DND-41 (cell line): ENCODE measurements at regions not wholly inside any gene's neighbourhood (a gene's known extent, or its start where the extent isn't known, plus 50 kb on each side); places are given as distances from the start of the nearest gene placed in this dataset.

ENCODE experiments used
- ATAC-seq: fragments of 200-7000 bp; cut with Tn5 transposase; 3 replicates; pipeline ENCODE4 v1.9.1; 2021; ENCODE audit warnings: low read depth; ENCODE audit not compliant: insufficient read depth
- DNase-seq: peaks from one replicate; pipeline ENCODE4 v3.0.0-alpha.2; 2020
- H2AFZ ChIP-seq: 2 replicates; pipeline ENCODE4 v1.6.0; 2012; ENCODE audit warnings: low read depth, low read length
- H3K27ac ChIP-seq: 2 replicates; pipeline ENCODE4 v1.5.1; 2012; ENCODE audit warnings: low read length, inconsistent platforms
- H3K27me3 ChIP-seq: fragments of 200-600 bp; sonication (generic); 2 replicates; pipeline ENCODE4 v1.6.0; 2012; ENCODE audit warnings: low read length, mild to moderate bottlenecking, inconsistent platforms; ENCODE audit not compliant: insufficient read depth, poor library complexity
- H3K36me3 ChIP-seq: 2 replicates; pipeline ENCODE4 v1.5.1; 2012; ENCODE audit warnings: low read length, inconsistent platforms; ENCODE audit not compliant: insufficient read depth
- H3K4me1 ChIP-seq: 2 replicates; pipeline ENCODE4 v1.5.1; 2012; ENCODE audit warnings: mild to moderate bottlenecking, low read length; ENCODE audit not compliant: insufficient read depth
- H3K4me2 ChIP-seq: 2 replicates; pipeline ENCODE4 v1.6.0; 2012; ENCODE audit warnings: mild to moderate bottlenecking, moderate library complexity, low read length, inconsistent platforms; ENCODE audit not compliant: insufficient read depth
- H3K4me3 ChIP-seq, 2 experiments: fragments of 200-600 bp in 1 of 2; shearing (Covaris generic) in 1 of 2; 2 replicates each; pipeline ENCODE4 v1.5.1; 2012 to 2016; ENCODE audit warnings: inconsistent platforms in 2 of 2, low read length in 2 of 2, mild to moderate bottlenecking in 2 of 2, low read depth in 1 of 2, moderate library complexity in 1 of 2
- H3K79me2 ChIP-seq: 2 replicates; pipeline ENCODE4 v1.6.0; 2012; ENCODE audit warnings: low read length, inconsistent platforms; ENCODE audit not compliant: insufficient read depth
- H3K9ac ChIP-seq: 2 replicates; pipeline ENCODE4 v1.6.0; 2012; ENCODE audit warnings: low read depth, mild to moderate bottlenecking, inconsistent platforms, low read length, moderate library complexity
- H3K9me3 ChIP-seq: 2 replicates; pipeline ENCODE4 v1.5.1; 2012; ENCODE audit warnings: low read length, moderate library complexity, mild to moderate bottlenecking, inconsistent platforms; ENCODE audit not compliant: insufficient read depth, severe bottlenecking
- H4K20me1 ChIP-seq: 2 replicates; pipeline ENCODE4 v1.6.0; 2012; ENCODE audit warnings: low read length; ENCODE audit not compliant: insufficient read depth
- CTCF ChIP-seq: IDR thresholded peaks from 2 replicates; pipeline ENCODE4 v1.5.1; 2012; ENCODE audit warnings: borderline replicate concordance, low read length, moderate library complexity, mild to moderate bottlenecking; ENCODE audit not compliant: poor library complexity, severe bottlenecking; ENCODE audit errors: extremely low read depth
- EZH2 ChIP-seq: IDR thresholded peaks from 3 replicates; pipeline ENCODE4 v1.6.1; 2012; ENCODE audit warnings: borderline replicate concordance, low read depth, mild to moderate bottlenecking, moderate library complexity, low read length, inconsistent platforms; ENCODE audit not compliant: severe bottlenecking

DNA sequence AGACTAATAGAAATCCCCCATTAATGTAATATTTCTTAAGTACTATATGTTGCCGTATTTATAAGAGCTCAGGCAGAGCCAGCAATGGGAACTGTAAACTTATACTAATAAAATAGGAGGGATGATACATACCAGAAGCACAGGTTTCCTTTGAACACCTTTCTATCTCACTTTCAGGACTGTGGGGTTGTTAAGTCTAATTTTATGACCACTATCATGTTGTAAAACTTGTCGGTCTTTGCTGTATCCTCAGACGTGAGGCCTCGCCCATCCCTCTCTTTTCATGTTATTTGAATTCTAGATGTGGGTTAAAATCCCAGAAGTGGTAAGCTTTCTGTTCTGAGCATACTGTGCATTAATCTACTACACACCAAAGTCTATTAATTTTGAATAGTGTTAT lies 1083.5 kb upstream of the TENM4 start:
- Histone ChIP-seq H3K9me3 (no peaks in the 10 kb centered on the region), H3K27ac (no peak overlapping the region), H3K79me2 (no peaks in the 10 kb centered on the region), H3K36me3 (no peaks in the 10 kb centered on the region), H2AFZ (no peak overlapping the region), H3K4me3 (no peak overlapping the region), H3K4me2 (no peak overlapping the region), H3K4me1 (no peaks in the 10 kb centered on the region), H4K20me1 (no peaks in the 10 kb centered on the region), H3K27me3 (no peaks in the 10 kb centered on the region), H3K9ac (no peak overlapping the region)
- DNase-seq: no peak
- no peak for ATAC-seq
- TF ChIP-seq EZH2: no peak
- no peak for TF ChIP-seq CTCF

- ATAC-seq (no peak), DNase-seq (no peak)
- H3K4me3 ChIP-seq: no peak overlapping the region
- H3K9ac ChIP-seq: no peak overlapping the region
- no peak overlapping the region for H3K27ac ChIP-seq
- no peaks in the 10 kb centered on the region for H3K79me2 ChIP-seq
- H4K20me1 ChIP-seq: no peaks in the 10 kb centered on the region
- TF ChIP-seq CTCF (no peak), EZH2 (no peak)
- no peaks in the 10 kb centered on the region for H3K27me3 ChIP-seq
- H3K36me3 ChIP-seq: no peaks in the 10 kb centered on the region
- no peaks in the 10 kb centered on the region for H3K9me3 ChIP-seq
- H2AFZ ChIP-seq: no peak overlapping the region
- no peaks in the 10 kb centered on the region for H3K4me1 ChIP-seq
- H3K4me2 ChIP-seq: no peak overlapping the region
Measured at GRCh38 chr11:80523057-80523456, 1082.2 kb upstream of the TENM4 start.

DNA sequence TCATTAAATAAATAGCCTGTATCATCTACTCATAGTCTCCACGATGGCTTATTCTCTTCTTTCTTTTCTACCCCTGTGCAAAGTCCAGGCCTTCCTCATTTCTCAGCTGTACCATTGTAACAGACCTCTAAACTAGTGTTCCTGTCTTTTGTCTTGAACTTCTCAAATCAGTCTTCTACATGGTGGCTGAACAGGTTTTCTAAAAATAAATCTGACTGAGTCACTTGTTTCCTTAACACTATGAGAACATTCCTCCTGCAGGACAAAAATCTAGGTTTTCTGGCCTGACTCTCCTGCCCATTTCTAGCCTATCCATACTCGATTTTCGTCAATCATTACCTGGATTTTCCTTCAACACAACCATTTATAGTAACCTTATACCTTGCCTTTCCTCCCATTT lies 1080.8 kb upstream of the TENM4 start:
- no peak for ATAC-seq
- no peaks in the 10 kb centered on the region for H3K36me3 ChIP-seq
- no peaks in the 10 kb centered on the region for H3K4me1 ChIP-seq
- H3K4me3 ChIP-seq: no peak overlapping the region
- H3K79me2 ChIP-seq: no peaks in the 10 kb centered on the region
- H3K27ac ChIP-seq: no peak overlapping the region
- no peaks in the 10 kb centered on the region for H3K27me3 ChIP-seq
- no peaks in the 10 kb centered on the region for H4K20me1 ChIP-seq
- no peaks in the 10 kb centered on the region for H3K9me3 ChIP-seq
- no peak overlapping the region for H3K4me2 ChIP-seq
- no peak overlapping the region for H3K9ac ChIP-seq
- TF ChIP-seq CTCF (no peak), EZH2 (no peak)
- no peak for DNase-seq
- no peak overlapping the region for H2AFZ ChIP-seq

DNA sequence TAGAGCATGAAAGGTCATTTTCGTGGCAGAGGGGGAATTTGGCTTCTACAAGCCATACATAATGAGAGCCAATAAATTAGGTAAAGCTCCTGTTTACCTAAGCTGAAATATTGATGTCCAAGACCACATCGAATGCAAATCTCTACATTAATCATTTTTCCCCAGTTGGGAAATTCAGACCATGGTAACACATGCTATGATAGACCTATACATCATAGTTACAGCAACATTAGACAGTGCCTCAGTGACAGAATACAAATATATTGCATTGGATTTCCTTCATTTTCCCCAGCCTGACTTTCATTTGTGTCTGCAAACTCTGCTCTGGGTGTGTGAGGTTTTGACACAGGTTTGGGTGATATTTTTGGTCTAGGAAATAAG lies 1079.7 kb upstream of the TENM4 start:
- Histone ChIP-seq H3K9ac (no peak overlapping the region), H3K36me3 (no peaks in the 10 kb centered on the region)
- no peak for ATAC-seq

More for the DNA sequence above, 1079.7 kb upstream of the TENM4 start:
- Histone ChIP-seq H2AFZ (no peak overlapping the region), H3K27me3 (no peaks in the 10 kb centered on the region), H3K9me3 (no peaks in the 10 kb centered on the region), H4K20me1 (no peaks in the 10 kb centered on the region), H3K4me2 (no peak overlapping the region), H3K4me1 (no peaks in the 10 kb centered on the region), H3K4me3 (no peak overlapping the region), H3K27ac (no peak overlapping the region), H3K79me2 (no peaks in the 10 kb centered on the region)
- DNase-seq: no peak
- TF ChIP-seq EZH2 (no peak), CTCF (no peak)
